K562 (cell line): ENCODE measurements at regions not wholly inside any gene's neighbourhood (a gene's known extent, or its start where the extent isn't known, plus 50 kb on each side); places are given as distances from the start of the nearest gene placed in this dataset.

Source experiments
- ATAC-seq: fragments of 200-7000 bp; cut with Tn5 transposase; 3 replicates; pipeline ENCODE4 v1.9.1; 2020; ENCODE audit warnings: moderate library complexity
- BruUV-seq: library from RNA; stranded (reverse); fragments of 400-500 nt; replicated peaks from 2 replicates; lab custom pipeline; 2021; lab: Mats Ljungman, UMichigan
- CTCF ChIA-PET: fragments of 300-600 bp; formaldehyde crosslinking; extraction: SDS; loops from one replicate; lab custom pipeline; 2021; ENCODE audit warnings: low intra/inter-chr PET ratio; lab: Yijun Ruan, JAX
- POLR2A ChIA-PET: fragments of 300-600, 350-650 bp; sonication (Branson Sonifier 250); formaldehyde crosslinking; extraction: SDS; loops from one replicate; lab custom pipeline; 2021; ENCODE audit warnings: antibody characterized with exemption, inconsistent platforms; lab: Yijun Ruan, JAX
- DNase-seq, 4 experiments: peaks; one replicate each; pipeline versions ENCODE4 v3.0.0 to v3.0.0-alpha.2; 2011 to 2018; ENCODE audit warnings: low spot score in 3 of 4, mixed read lengths in 3 of 4; ENCODE audit errors: extremely low read depth in 1 of 4
- FAIRE-seq: peaks from 2 replicates; lab custom pipeline; 2011; peaks lifted over from hg19 to GRCh38; lab: Jason Lieb, UNC
- H2AFZ ChIP-seq: 2 replicates; pipeline ENCODE4 v1.6.0; 2011; ENCODE audit warnings: low read depth, low read length, control low read depth, inconsistent platforms
- H3K27ac ChIP-seq: fragments of 200-600 bp; 3 replicates; pipeline ENCODE4 v1.8.0; 2011; ENCODE audit warnings: low read depth, mild to moderate bottlenecking, control low read depth, inconsistent platforms, low read length, moderate library complexity, mixed read lengths; ENCODE audit errors: extremely low read depth
- H3K27me3 ChIP-seq, 2 experiments: fragments of 300-600 bp in 1 of 2; 2 replicates in 1 of 2; 3 replicates in 1 of 2; pipeline versions ENCODE4 v1.6.0 to v1.8.0; 2011; ENCODE audit warnings: inconsistent platforms in 2 of 2, low read length in 2 of 2, mild to moderate bottlenecking in 1 of 2, mixed read lengths in 1 of 2, moderate library complexity in 1 of 2; ENCODE audit not compliant: control insufficient read depth in 2 of 2, insufficient read depth in 2 of 2
- H3K36me3 ChIP-seq: fragments of 300-600 bp; 3 replicates; pipeline ENCODE4 v1.8.0; 2011; ENCODE audit warnings: mild to moderate bottlenecking, low read length, inconsistent platforms; ENCODE audit not compliant: control insufficient read depth, insufficient read depth
- H3K4me1 ChIP-seq, 2 experiments: fragments of 200-600 bp in 1 of 2; replicated peaks in 1 of 2; 2 replicates in 1 of 2; 3 replicates in 1 of 2; pipeline versions ENCODE4 v1.5.1 to v1.8.0; 2011; ENCODE audit warnings: inconsistent platforms in 2 of 2, low read length in 2 of 2, mild to moderate bottlenecking in 1 of 2, mixed read lengths in 1 of 2, moderate library complexity in 1 of 2; ENCODE audit not compliant: control insufficient read depth in 2 of 2, insufficient read depth in 2 of 2
- H3K4me2 ChIP-seq: 2 replicates; pipeline ENCODE4 v1.6.1; 2011; ENCODE audit warnings: low read length, control low read depth, inconsistent platforms, mixed read lengths; ENCODE audit not compliant: insufficient read depth
- H3K4me3 ChIP-seq: fragments of 200-600 bp; sonication (generic), shearing (Covaris generic); 2 replicates; pipeline ENCODE4 v1.5.1; 2016; ENCODE audit warnings: control low read depth, inconsistent platforms
- H3K79me2 ChIP-seq: fragments of 200-600 bp; 3 replicates; pipeline ENCODE4 v1.8.0; 2011; ENCODE audit warnings: low read length, inconsistent platforms; ENCODE audit not compliant: control insufficient read depth, insufficient read depth
- H3K9ac ChIP-seq, 2 experiments: 2 replicates each; pipeline versions ENCODE4 v1.6.0 to v1.6.1; 2011; ENCODE audit warnings: low read depth in 2 of 2, low read length in 2 of 2, control low read depth in 1 of 2, inconsistent platforms in 1 of 2, mild to moderate bottlenecking in 1 of 2, mixed read lengths in 1 of 2; ENCODE audit not compliant: insufficient read depth in 1 of 2
- H3K9me1 ChIP-seq: one replicate; pipeline ENCODE4 v1.6.0; 2011; ENCODE audit warnings: inconsistent platforms, mild to moderate bottlenecking, low read length, moderate library complexity; ENCODE audit not compliant: control insufficient read depth, insufficient read depth
- H3K9me3 ChIP-seq: replicated peaks from 2 replicates; pipeline ENCODE4 v1.5.1; 2011; ENCODE audit warnings: low read depth, low read length, inconsistent platforms; ENCODE audit not compliant: control insufficient read depth, insufficient read depth
- H4K20me1 ChIP-seq: replicated peaks from 2 replicates; pipeline ENCODE4 v1.6.1; 2011; ENCODE audit warnings: low read length, inconsistent platforms, mixed read lengths; ENCODE audit not compliant: control insufficient read depth, insufficient read depth
- GABPB1 ChIP-seq: sonication (generic); formaldehyde crosslinking; IDR thresholded peaks from 2 replicates; pipeline ENCODE4 v1.8.0; 2022; ENCODE audit warnings: mild to moderate bottlenecking, missing genetic modification reagents
- HIVEP1 ChIP-seq: fragments of 250-450 bp; sonication (Bioruptor Pico); IDR thresholded peaks from 2 replicates; pipeline ENCODE4 v1.4.0; 2020; ENCODE audit warnings: mild to moderate bottlenecking
- RAD21 ChIP-seq, 2 experiments: fragments of 250-450 bp in 1 of 2; fragments of 450-650 bp in 1 of 2; sonication (Bioruptor Pico) in 1 of 2; formaldehyde crosslinking in 1 of 2; IDR thresholded peaks in 1 of 2; conservative IDR thresholded peaks in 1 of 2; 2 replicates each; pipeline versions ENCODE4 v1.4.0 to v1.8.0; 2020 to 2022; ENCODE audit warnings: mild to moderate bottlenecking in 2 of 2, moderate library complexity in 1 of 2
- ZNF23 ChIP-seq: fragments of 250-450 bp; sonication (Bioruptor Pico); IDR thresholded peaks from 2 replicates; pipeline ENCODE4 v1.4.0; 2020; ENCODE audit warnings: mild to moderate bottlenecking
- ZNF668 ChIP-seq: fragments of 250-450 bp; sonication (Bioruptor Pico); IDR thresholded peaks from 2 replicates; pipeline ENCODE4 v1.8.0; 2022; ENCODE audit warnings: mild to moderate bottlenecking, inconsistent platforms
- WGBS: fragments of 100-300 bp; shearing (Covaris generic); methylation state at CpG from one replicate; pipeline ENCODE4 v1.1.6; 2016; ENCODE audit warnings: low coverage, mixed read lengths; ENCODE audit not compliant: insufficient coverage; ENCODE audit errors: missing lambda C conversion rate; 5-methylcytosine and 5-hydroxymethylcytosine counted together
- in situ Hi-C: fragments of 300-500 bp; cut with MboI; formaldehyde crosslinking; loops from 4 replicates; pipeline ENCODE4 v1.15.0; 2018; ENCODE audit warnings: inconsistent platforms, mixed read lengths
- intact Hi-C: fragments of 100-400 bp; cut with micrococcal nuclease; formaldehyde crosslinking; loops from 2 replicates; pipeline ENCODE4 v1.14.2; 2022
- TF ChIP-seq, protein P1 (sequence below), 2 experiments: fragments of 450-650 bp; formaldehyde crosslinking in 1 of 2; IDR thresholded peaks; 2 replicates each; pipeline versions ENCODE4 v1.4.0 to v1.6.1; 2014 to 2020; ENCODE audit warnings: mild to moderate bottlenecking in 2 of 2, borderline replicate concordance in 1 of 2, low read depth in 1 of 2
- TF ChIP-seq, protein P2 (sequence below), 3 experiments: IDR thresholded peaks in 2 of 3; conservative IDR thresholded peaks in 1 of 3; 2 replicates each; pipeline ENCODE4 v1.5.1; 2011 to 2012; ENCODE audit warnings: low read length in 3 of 3, mild to moderate bottlenecking in 3 of 3, control low read depth in 2 of 3, improper control_type of control experiment in 1 of 3, inconsistent platforms in 1 of 3, low read depth in 1 of 3, mixed read lengths in 1 of 3, moderate library complexity in 1 of 3; ENCODE audit not compliant: insufficient read depth in 2 of 3
- TF ChIP-seq, protein P3 (sequence below): sonication (generic); formaldehyde crosslinking; IDR thresholded peaks from 2 replicates; pipeline ENCODE4 v1.5.0; 2020; ENCODE audit warnings: missing genetic modification reagents

DNA sequence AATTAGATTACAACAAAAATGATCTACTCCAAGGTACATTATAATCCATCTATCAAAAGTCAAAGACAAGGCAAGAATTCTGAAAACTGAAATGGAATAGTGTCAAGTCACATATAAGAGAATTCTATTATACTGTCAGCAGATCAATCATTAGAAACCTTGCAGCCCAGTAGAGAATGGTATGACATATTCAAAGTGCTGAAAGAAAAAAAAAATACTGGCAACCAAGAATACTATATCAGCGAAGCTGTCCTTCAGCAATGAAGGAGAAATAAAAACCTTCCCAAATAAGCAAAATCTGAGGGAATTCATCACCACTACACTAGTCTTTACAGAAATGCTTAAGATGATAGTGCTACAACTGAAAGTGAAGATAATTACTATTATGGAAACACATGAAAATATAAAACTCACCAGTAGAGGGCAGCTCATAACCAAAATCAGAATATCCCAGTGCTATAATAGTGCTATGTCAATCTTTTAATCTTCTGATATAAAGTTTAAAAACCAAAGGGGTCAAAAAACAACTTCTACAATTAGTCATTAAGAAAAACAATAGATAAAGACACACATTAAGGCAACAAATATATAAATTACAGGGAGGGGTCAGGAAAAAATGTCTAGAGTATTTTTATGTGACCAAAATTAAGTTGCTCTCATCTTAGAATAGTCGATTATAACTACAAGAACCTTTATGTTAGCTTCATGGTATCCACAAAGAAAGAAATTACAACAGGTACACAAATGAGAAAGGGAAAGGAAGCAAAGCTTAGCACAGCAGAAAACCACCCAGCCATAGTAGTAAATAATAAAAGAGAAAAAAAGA, 190.7 kb upstream of the CNTN6 start:
- no peak overlapping the region for H3K27ac ChIP-seq
- H3K4me3 ChIP-seq = no peak overlapping the region
- BruUV-seq = no TSS peak
- no peak overlapping the region for H2AFZ ChIP-seq
- in situ Hi-C loops = no loop called here
- intact Hi-C loops = loop anchor here (10.0 kb wide), 1 partner anchor 1253 kb away; no protein-coding TSS in a partner anchor
- ATAC-seq = peak; percentile 73; the same call in 2 of the 3 replicates
- no peaks in the 10 kb centered on the region for H3K9me3 ChIP-seq
- no peaks in the 10 kb centered on the region for H3K4me1 ChIP-seq
- H3K9me1 ChIP-seq = no peaks in the 10 kb centered on the region
- peak; percentile 48 for FAIRE-seq
- no peak overlapping the region for H3K4me2 ChIP-seq
- DNase-seq = peak; percentile 8 to 30 (median 26)
- no peaks in the 10 kb centered on the region for H3K79me2 ChIP-seq
- H3K9ac ChIP-seq = no peak overlapping the region
- H3K36me3 ChIP-seq = no peaks in the 10 kb centered on the region
- ChIA-PET CTCF (no interaction called here), POLR2A (interaction anchor here (0.8 kb wide), 1 partner anchor 132 kb away, joined by 4 read pairs; no protein-coding TSS in a partner anchor)
- H4K20me1 ChIP-seq = no peaks in the 10 kb centered on the region
- H3K27me3 ChIP-seq = no peaks in the 10 kb centered on the region
- WGBS = 0% methylated on average over 2 of the region's 2 CpGs
- TF ChIP-seq, protein P1, sequence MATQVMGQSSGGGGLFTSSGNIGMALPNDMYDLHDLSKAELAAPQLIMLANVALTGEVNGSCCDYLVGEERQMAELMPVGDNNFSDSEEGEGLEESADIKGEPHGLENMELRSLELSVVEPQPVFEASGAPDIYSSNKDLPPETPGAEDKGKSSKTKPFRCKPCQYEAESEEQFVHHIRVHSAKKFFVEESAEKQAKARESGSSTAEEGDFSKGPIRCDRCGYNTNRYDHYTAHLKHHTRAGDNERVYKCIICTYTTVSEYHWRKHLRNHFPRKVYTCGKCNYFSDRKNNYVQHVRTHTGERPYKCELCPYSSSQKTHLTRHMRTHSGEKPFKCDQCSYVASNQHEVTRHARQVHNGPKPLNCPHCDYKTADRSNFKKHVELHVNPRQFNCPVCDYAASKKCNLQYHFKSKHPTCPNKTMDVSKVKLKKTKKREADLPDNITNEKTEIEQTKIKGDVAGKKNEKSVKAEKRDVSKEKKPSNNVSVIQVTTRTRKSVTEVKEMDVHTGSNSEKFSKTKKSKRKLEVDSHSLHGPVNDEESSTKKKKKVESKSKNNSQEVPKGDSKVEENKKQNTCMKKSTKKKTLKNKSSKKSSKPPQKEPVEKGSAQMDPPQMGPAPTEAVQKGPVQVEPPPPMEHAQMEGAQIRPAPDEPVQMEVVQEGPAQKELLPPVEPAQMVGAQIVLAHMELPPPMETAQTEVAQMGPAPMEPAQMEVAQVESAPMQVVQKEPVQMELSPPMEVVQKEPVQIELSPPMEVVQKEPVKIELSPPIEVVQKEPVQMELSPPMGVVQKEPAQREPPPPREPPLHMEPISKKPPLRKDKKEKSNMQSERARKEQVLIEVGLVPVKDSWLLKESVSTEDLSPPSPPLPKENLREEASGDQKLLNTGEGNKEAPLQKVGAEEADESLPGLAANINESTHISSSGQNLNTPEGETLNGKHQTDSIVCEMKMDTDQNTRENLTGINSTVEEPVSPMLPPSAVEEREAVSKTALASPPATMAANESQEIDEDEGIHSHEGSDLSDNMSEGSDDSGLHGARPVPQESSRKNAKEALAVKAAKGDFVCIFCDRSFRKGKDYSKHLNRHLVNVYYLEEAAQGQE (IDR thresholded peaks at IDR 0.05; ENCODE audit: borderline replicate concordance) = peak; percentile 13; the same call in 1 of the 2 replicates
- TF ChIP-seq, protein P1 (CRISPR knock-in tag; IDR thresholded peaks at IDR 0.05; ENCODE audit: low read depth) = no peak
- TF ChIP-seq RAD21 (CRISPR knock-in tag; conservative IDR thresholded peaks at IDR 0.05 in 1 of 2, IDR thresholded peaks at IDR 0.05 in 1 of 2) (peak; percentile 6 to 67; a peak in 2 of 4 replicates), ZNF668 (CRISPR knock-in tag) (no peak), HIVEP1 (CRISPR knock-in tag) (no peak), GABPB1 (CRISPR knock-in tag) (no peak), ZNF23 (no peak)
- TF ChIP-seq, protein P2, sequence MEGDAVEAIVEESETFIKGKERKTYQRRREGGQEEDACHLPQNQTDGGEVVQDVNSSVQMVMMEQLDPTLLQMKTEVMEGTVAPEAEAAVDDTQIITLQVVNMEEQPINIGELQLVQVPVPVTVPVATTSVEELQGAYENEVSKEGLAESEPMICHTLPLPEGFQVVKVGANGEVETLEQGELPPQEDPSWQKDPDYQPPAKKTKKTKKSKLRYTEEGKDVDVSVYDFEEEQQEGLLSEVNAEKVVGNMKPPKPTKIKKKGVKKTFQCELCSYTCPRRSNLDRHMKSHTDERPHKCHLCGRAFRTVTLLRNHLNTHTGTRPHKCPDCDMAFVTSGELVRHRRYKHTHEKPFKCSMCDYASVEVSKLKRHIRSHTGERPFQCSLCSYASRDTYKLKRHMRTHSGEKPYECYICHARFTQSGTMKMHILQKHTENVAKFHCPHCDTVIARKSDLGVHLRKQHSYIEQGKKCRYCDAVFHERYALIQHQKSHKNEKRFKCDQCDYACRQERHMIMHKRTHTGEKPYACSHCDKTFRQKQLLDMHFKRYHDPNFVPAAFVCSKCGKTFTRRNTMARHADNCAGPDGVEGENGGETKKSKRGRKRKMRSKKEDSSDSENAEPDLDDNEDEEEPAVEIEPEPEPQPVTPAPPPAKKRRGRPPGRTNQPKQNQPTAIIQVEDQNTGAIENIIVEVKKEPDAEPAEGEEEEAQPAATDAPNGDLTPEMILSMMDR (IDR thresholded peaks at IDR 0.05 in 2 of 3, conservative IDR thresholded peaks at IDR 0.05 in 1 of 3; ENCODE audit: insufficient read depth in 2 of 3, low read depth in 1 of 3, low read length in 3 of 3) = peak in 1 of 3 experiments; percentile 55; a peak in 2 of 6 replicates
- TF ChIP-seq, protein P3, sequence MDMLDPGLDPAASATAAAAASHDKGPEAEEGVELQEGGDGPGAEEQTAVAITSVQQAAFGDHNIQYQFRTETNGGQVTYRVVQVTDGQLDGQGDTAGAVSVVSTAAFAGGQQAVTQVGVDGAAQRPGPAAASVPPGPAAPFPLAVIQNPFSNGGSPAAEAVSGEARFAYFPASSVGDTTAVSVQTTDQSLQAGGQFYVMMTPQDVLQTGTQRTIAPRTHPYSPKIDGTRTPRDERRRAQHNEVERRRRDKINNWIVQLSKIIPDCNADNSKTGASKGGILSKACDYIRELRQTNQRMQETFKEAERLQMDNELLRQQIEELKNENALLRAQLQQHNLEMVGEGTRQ (CRISPR knock-in tag) = no peak
